ENCODE measurements at regions not wholly inside any gene's neighbourhood (a gene's known extent, or its start where the extent isn't known, plus 50 kb on each side); places are given as distances from the start of the nearest gene placed in this dataset.

DNA sequence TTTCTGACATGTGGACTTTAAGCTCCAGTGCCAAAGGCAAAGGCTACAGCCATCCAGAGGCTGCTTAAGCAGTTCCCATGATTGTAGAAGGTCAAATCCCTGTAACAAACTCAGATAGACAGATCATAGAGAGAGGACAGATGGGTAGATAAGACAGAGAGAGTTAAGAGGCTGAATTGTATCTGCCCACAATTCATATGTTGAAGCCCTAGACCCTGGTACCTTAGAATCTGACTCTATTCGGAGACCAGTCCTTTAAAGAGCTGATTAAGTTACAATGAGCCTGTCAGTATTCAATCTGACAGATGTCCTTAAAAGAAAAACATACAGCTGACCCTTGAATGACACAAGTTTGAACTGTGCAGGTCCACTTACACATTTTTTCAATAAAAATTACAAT is 115.2 kb downstream of the RAP2A start:
- DNase-seq: no peak
- no peak overlapping the region for H3K27ac ChIP-seq
- no peaks in the 10 kb centered on the region for H3K27me3 ChIP-seq (replicated peaks)
- H3K4me3 ChIP-seq (ENCODE audit: low read depth, low read length): no peak overlapping the region
- TF ChIP-seq CTCF (IDR thresholded peaks at IDR 0.05; ENCODE audit: low read depth, low read length, missing control alignments): no peak
- in situ Hi-C loops (cut with HindIII; ENCODE audit: low pct_ligation_motif_present, low sequenced_read_pairs): no loop called here
- no peaks in the 10 kb centered on the region for H3K36me3 ChIP-seq (replicated peaks)

DNA sequence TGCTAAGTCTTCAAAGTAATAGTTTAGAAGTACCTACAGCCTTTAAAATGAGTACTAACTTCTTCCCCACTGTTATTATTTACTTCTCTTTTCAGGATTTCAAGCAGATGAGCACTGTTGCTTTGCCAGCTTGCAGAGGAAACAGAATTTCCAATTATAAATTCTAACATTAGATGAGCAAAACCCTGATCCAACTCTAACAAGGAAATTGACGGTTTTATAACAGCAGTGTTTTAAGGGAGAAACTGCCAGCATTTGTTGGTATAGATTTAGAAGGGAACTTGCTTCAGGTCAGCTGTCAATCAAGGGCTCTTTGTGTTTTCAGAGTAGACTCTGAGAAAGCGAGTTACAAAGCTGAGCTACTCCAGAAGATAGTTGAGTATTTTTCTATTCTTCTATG is 120.5 kb downstream of the RAP2A start:
- in situ Hi-C loops (cut with HindIII; ENCODE audit: low pct_ligation_motif_present, low sequenced_read_pairs): no loop called here
- Histone ChIP-seq H3K36me3 (replicated peaks) (no peaks in the 10 kb centered on the region), H3K27ac (no peak overlapping the region), H3K27me3 (replicated peaks) (no peaks in the 10 kb centered on the region), H3K4me3 (ENCODE audit: low read depth, low read length) (no peak overlapping the region)
- no peak for DNase-seq
- no peak for TF ChIP-seq CTCF (IDR thresholded peaks at IDR 0.05; ENCODE audit: low read depth, low read length, missing control alignments)

GRCh38 chr13:97555034-97555433 is 121.1 kb downstream of the RAP2A start:
- Histone ChIP-seq H3K4me3 (ENCODE audit: low read depth, low read length) (no peak overlapping the region), H3K27me3 (replicated peaks) (no peaks in the 10 kb centered on the region), H3K36me3 (replicated peaks) (no peaks in the 10 kb centered on the region), H3K27ac (no peak overlapping the region)
- DNase-seq: no peak
- in situ Hi-C loops (cut with HindIII; ENCODE audit: low pct_ligation_motif_present, low sequenced_read_pairs): no loop called here
- TF ChIP-seq CTCF (IDR thresholded peaks at IDR 0.05; ENCODE audit: low read depth, low read length, missing control alignments): no peak

DNA sequence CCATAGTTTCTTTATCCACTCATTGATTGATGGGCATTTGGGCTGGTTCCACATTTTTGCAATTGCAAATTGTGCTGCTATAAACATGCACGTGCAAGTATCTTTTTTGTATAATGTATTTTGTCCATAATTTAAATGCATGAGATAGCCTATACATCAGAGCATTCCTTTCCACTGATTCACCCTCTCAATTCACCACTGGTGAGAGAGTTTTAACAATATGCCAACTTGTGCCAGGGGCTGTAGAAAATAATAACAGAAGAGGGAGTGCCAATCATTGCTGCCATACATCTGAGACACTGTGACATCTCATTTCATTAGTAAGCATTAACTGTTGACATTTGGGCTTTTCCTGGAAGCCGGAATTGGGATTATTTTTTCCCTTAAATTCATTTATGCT is 125.1 kb downstream of the RAP2A start:
- in situ Hi-C loops (cut with HindIII; ENCODE audit: low pct_ligation_motif_present, low sequenced_read_pairs): no loop called here
- Histone ChIP-seq H3K27me3 (replicated peaks) (no peaks in the 10 kb centered on the region), H3K36me3 (replicated peaks) (no peaks in the 10 kb centered on the region), H3K4me3 (ENCODE audit: low read depth, low read length) (no peak overlapping the region), H3K27ac (no peak overlapping the region)
- no peak for DNase-seq
- no peak for TF ChIP-seq CTCF (IDR thresholded peaks at IDR 0.05; ENCODE audit: low read depth, low read length, missing control alignments)

- in situ Hi-C loops (cut with HindIII; ENCODE audit: low pct_ligation_motif_present, low sequenced_read_pairs): no loop called here
- Histone ChIP-seq H3K36me3 (replicated peaks) (no peaks in the 10 kb centered on the region), H3K27ac (no peak overlapping the region), H3K4me3 (ENCODE audit: low read depth, low read length) (no peak overlapping the region), H3K27me3 (replicated peaks) (no peaks in the 10 kb centered on the region)
- no peak for TF ChIP-seq CTCF (IDR thresholded peaks at IDR 0.05; ENCODE audit: low read depth, low read length, missing control alignments)
- no peak for DNase-seq
Measured at GRCh38 chr13:97559981-97560380, 126.0 kb downstream of the RAP2A start.

GRCh38 chr13:97561182-97561581 is 127.2 kb downstream of the RAP2A start:
- Histone ChIP-seq H3K36me3 (replicated peaks) (no peaks in the 10 kb centered on the region), H3K4me3 (ENCODE audit: low read depth, low read length) (no peak overlapping the region), H3K27ac (no peak overlapping the region), H3K27me3 (replicated peaks) (no peaks in the 10 kb centered on the region)
- TF ChIP-seq CTCF (IDR thresholded peaks at IDR 0.05; ENCODE audit: low read depth, low read length, missing control alignments): no peak
- in situ Hi-C loops (cut with HindIII; ENCODE audit: low pct_ligation_motif_present, low sequenced_read_pairs): no loop called here
- no peak for DNase-seq

Data from brain microvascular endothelial cell (primary cell).